HepG2 (cell line): ENCODE measurements at regions not wholly inside any gene's neighbourhood (a gene's known extent, or its start where the extent isn't known, plus 50 kb on each side); places are given as distances from the start of the nearest gene placed in this dataset.

Source experiments
- BRD4 ChIP-seq: sonication (generic); formaldehyde crosslinking; IDR thresholded peaks from 2 replicates; pipeline ENCODE4 v1.4.0; 2020; ENCODE audit warnings: missing genetic modification reagents
- E2F5 ChIP-seq: sonication (generic); formaldehyde crosslinking; conservative IDR thresholded peaks from 2 replicates; pipeline ENCODE4 v1.4.0; 2020; ENCODE audit warnings: missing genetic modification reagents
- EHMT2 ChIP-seq: fragments of 200-600 bp; sonication (generic); IDR thresholded peaks from 2 replicates; pipeline ENCODE4 v1.7.0; 2017; ENCODE audit warnings: antibody characterized with exemption, low read depth, low read length, borderline replicate concordance
- ETV5 ChIP-seq: IDR thresholded peaks from 2 replicates; pipeline ENCODE4 v1.6.1; 2018; ENCODE audit warnings: missing biosample characterization, missing genetic modification reagents, inconsistent platforms, borderline replicate concordance
- ETV6 ChIP-seq: sonication (generic); formaldehyde crosslinking; conservative IDR thresholded peaks from 2 replicates; pipeline ENCODE4 v1.4.0; 2020; ENCODE audit warnings: missing genetic modification reagents
- FOXK2 ChIP-seq: fragments of 450-650 bp; IDR thresholded peaks from 2 replicates; pipeline ENCODE4 v1.6.1; 2016
- FOXP1 ChIP-seq, 2 experiments: fragments of 450-650 bp in 1 of 2; IDR thresholded peaks; 2 replicates each; pipeline ENCODE4 v1.6.1; 2017 to 2018; ENCODE audit warnings: antibody characterized with exemption in 1 of 2
- HMG20A ChIP-seq: IDR thresholded peaks from 2 replicates; pipeline ENCODE4 v1.6.1; 2016; ENCODE audit warnings: borderline replicate concordance
- HOXA7 ChIP-seq: sonication (generic); formaldehyde crosslinking; IDR thresholded peaks from 2 replicates; pipeline ENCODE4 v1.8.1; 2022; ENCODE audit warnings: mild to moderate bottlenecking, missing genetic modification reagents, moderate library complexity
- HOXA9 ChIP-seq: sonication (generic); formaldehyde crosslinking; IDR thresholded peaks from 2 replicates; pipeline ENCODE4 v1.8.1; 2022; ENCODE audit warnings: missing genetic modification reagents, mild to moderate bottlenecking, moderate library complexity, borderline replicate concordance
- KAT2B ChIP-seq: fragments of 150-350 bp; IDR thresholded peaks from 2 replicates; pipeline ENCODE4 v1.6.1; 2014; ENCODE audit warnings: low read depth, low read length, borderline replicate concordance
- PRMT3 ChIP-seq: sonication (generic); formaldehyde crosslinking; IDR thresholded peaks from 2 replicates; pipeline ENCODE4 v1.8.1; 2022; ENCODE audit warnings: low read depth, mild to moderate bottlenecking, moderate library complexity, missing genetic modification reagents, borderline replicate concordance
- SKIL ChIP-seq: sonication (generic); formaldehyde crosslinking; IDR thresholded peaks from 2 replicates; pipeline ENCODE4 v1.8.0; 2022; ENCODE audit warnings: missing genetic modification reagents, mild to moderate bottlenecking, moderate library complexity, borderline replicate concordance
- SUZ12 ChIP-seq: fragments of 150-350 bp; IDR thresholded peaks from 2 replicates; pipeline ENCODE4 v1.6.1; 2014; ENCODE audit warnings: low read depth, low read length
- SYNCRIP ChIP-seq: fragments of 200-400 bp; formaldehyde crosslinking; IDR thresholded peaks from 2 replicates; pipeline ENCODE4 v1.6.1; 2018; ENCODE audit warnings: mild to moderate bottlenecking, low read depth, low read length; ENCODE audit not compliant: insufficient read depth
- TCF7L2 ChIP-seq: IDR thresholded peaks from 2 replicates; pipeline ENCODE4 v1.6.1; 2011; ENCODE audit warnings: mild to moderate bottlenecking, low read depth, low read length, moderate library complexity
- TOE1 ChIP-seq: sonication (generic); formaldehyde crosslinking; IDR thresholded peaks from 2 replicates; pipeline ENCODE4 v1.4.0; 2020; ENCODE audit warnings: mild to moderate bottlenecking, missing genetic modification reagents
- TP53 ChIP-seq: sonication (generic); formaldehyde crosslinking; conservative IDR thresholded peaks from 2 replicates; pipeline ENCODE4 v1.4.0; 2020; ENCODE audit warnings: missing genetic modification reagents
- YEATS4 ChIP-seq: sonication (generic); formaldehyde crosslinking; IDR thresholded peaks from 2 replicates; pipeline ENCODE4 v1.4.0; 2020; ENCODE audit warnings: missing genetic modification reagents, borderline replicate concordance
- ZNF687 ChIP-seq: sonication (generic); formaldehyde crosslinking; IDR thresholded peaks from 2 replicates; pipeline ENCODE4 v1.5.1; 2020; ENCODE audit warnings: mild to moderate bottlenecking, missing genetic modification reagents, moderate library complexity
- TF ChIP-seq, protein P1 (sequence below): sonication (generic); formaldehyde crosslinking; IDR thresholded peaks from 2 replicates; pipeline ENCODE4 v1.8.0; 2022; ENCODE audit warnings: mild to moderate bottlenecking, missing genetic modification reagents
- TF ChIP-seq, protein P2 (sequence below): sonication (generic); IDR thresholded peaks from 2 replicates; pipeline ENCODE4 v1.6.1; 2016; ENCODE audit warnings: low read depth, borderline replicate concordance

- TF ChIP-seq YEATS4 (CRISPR knock-in tag) = no peak
- no peak for TF ChIP-seq SYNCRIP
- no peak for TF ChIP-seq ZNF687 (CRISPR knock-in tag)
- no peak for TF ChIP-seq TP53 (CRISPR knock-in tag)
- TF ChIP-seq HOXA7 (CRISPR knock-in tag) = no peak
- TF ChIP-seq KAT2B = no peak
- 0 out of 2 replicates have a peak, but pooled peaks have one; percentile 20 for TF ChIP-seq HMG20A (CRISPR knock-in tag)
- no peak for TF ChIP-seq FOXK2
- TF ChIP-seq, protein P1, sequence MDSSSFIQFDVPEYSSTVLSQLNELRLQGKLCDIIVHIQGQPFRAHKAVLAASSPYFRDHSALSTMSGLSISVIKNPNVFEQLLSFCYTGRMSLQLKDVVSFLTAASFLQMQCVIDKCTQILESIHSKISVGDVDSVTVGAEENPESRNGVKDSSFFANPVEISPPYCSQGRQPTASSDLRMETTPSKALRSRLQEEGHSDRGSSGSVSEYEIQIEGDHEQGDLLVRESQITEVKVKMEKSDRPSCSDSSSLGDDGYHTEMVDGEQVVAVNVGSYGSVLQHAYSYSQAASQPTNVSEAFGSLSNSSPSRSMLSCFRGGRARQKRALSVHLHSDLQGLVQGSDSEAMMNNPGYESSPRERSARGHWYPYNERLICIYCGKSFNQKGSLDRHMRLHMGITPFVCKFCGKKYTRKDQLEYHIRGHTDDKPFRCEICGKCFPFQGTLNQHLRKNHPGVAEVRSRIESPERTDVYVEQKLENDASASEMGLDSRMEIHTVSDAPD = no peak
- TF ChIP-seq TOE1 (CRISPR knock-in tag) = no peak
- TF ChIP-seq FOXP1 (IDR thresholded peaks at IDR 0.05) = no peak
- TF ChIP-seq FOXP1 (CRISPR knock-in tag; IDR thresholded peaks at IDR 0.05) = peak; percentile 48; the same call in 1 of the 2 replicates
- no peak for TF ChIP-seq SUZ12
- TF ChIP-seq ETV6 (CRISPR knock-in tag) = no peak
- no peak for TF ChIP-seq PRMT3 (CRISPR knock-in tag)
- no peak for TF ChIP-seq SKIL (CRISPR knock-in tag)
- TF ChIP-seq, protein P2, sequence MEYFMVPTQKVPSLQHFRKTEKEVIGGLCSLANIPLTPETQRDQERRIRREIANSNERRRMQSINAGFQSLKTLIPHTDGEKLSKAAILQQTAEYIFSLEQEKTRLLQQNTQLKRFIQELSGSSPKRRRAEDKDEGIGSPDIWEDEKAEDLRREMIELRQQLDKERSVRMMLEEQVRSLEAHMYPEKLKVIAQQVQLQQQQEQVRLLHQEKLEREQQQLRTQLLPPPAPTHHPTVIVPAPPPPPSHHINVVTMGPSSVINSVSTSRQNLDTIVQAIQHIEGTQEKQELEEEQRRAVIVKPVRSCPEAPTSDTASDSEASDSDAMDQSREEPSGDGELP = no peak
- no peak for TF ChIP-seq EHMT2
- peak; percentile 68; the same call in 1 of the 2 replicates for TF ChIP-seq TCF7L2
- TF ChIP-seq HOXA9 (CRISPR knock-in tag) = no peak
- TF ChIP-seq ETV5 (CRISPR knock-in tag) = no peak
- TF ChIP-seq BRD4 (CRISPR knock-in tag) = no peak
- TF ChIP-seq E2F5 = no peak
Observed at GRCh38 chr11:90737444-90738050, 514.7 kb upstream of the CHORDC1 start (continued).
